Neuronal stem cell (in vitro differentiated cells): ENCODE measurements at regions not wholly inside any gene's neighbourhood (a gene's known extent, or its start where the extent isn't known, plus 50 kb on each side); places are given as distances from the start of the nearest gene placed in this dataset.

Experiments
- DNase-seq: peaks from one replicate; pipeline ENCODE4 v3.0.0-alpha.2; 2013; ENCODE audit warnings: low spot score
- H2AFZ ChIP-seq: one replicate; pipeline ENCODE4 v1.6.1; 2013; ENCODE audit warnings: mild to moderate bottlenecking, low read length, inconsistent platforms
- H2AK5ac ChIP-seq: 2 replicates; pipeline ENCODE4 v1.6.1; 2013; ENCODE audit warnings: low read depth, mild to moderate bottlenecking, inconsistent platforms, low read length, moderate library complexity, mixed read lengths
- H2BK120ac ChIP-seq: 2 replicates; pipeline ENCODE4 v1.6.1; 2013; ENCODE audit warnings: low read depth, mild to moderate bottlenecking, inconsistent platforms, low read length, moderate library complexity, mixed read lengths
- H2BK12ac ChIP-seq: one replicate; pipeline ENCODE4 v1.6.1; 2013; ENCODE audit warnings: low read length, inconsistent platforms
- H2BK15ac ChIP-seq: 2 replicates; pipeline ENCODE4 v1.6.1; 2013; ENCODE audit warnings: mild to moderate bottlenecking, low read length, inconsistent platforms, mixed read lengths
- H2BK5ac ChIP-seq: one replicate; pipeline ENCODE4 v1.6.1; 2013; ENCODE audit warnings: inconsistent platforms, mild to moderate bottlenecking, low read length, moderate library complexity
- H3K14ac ChIP-seq: one replicate; pipeline ENCODE4 v1.6.1; 2013; ENCODE audit warnings: low read length, inconsistent platforms
- H3K18ac ChIP-seq: 2 replicates; pipeline ENCODE4 v1.6.1; 2013; ENCODE audit warnings: low read length, inconsistent platforms
- H3K23ac ChIP-seq: 2 replicates; pipeline ENCODE4 v1.6.1; 2013; ENCODE audit warnings: low read depth, mild to moderate bottlenecking, mixed read lengths, low read length, inconsistent platforms; ENCODE audit not compliant: poor library complexity
- H3K27ac ChIP-seq: replicated peaks from 3 replicates; pipeline ENCODE4 v1.5.1; 2013; ENCODE audit warnings: low read length, inconsistent platforms
- H3K27me3 ChIP-seq, 3 experiments: 2 replicates each; pipeline ENCODE4 v1.6.1; 2013; ENCODE audit warnings: low read length in 3 of 3, mild to moderate bottlenecking in 2 of 3, inconsistent platforms in 1 of 3, low read depth in 1 of 3, mixed read lengths in 1 of 3, moderate library complexity in 1 of 3; ENCODE audit not compliant: control insufficient read depth in 3 of 3, insufficient read depth in 3 of 3
- H3K36me3 ChIP-seq, 2 donors: replicated peaks in 1 of 2; 2 replicates each; pipeline ENCODE4 v1.6.1; 2013; ENCODE audit warnings: low read length in 2 of 2; ENCODE audit not compliant: control insufficient read depth in 2 of 2, insufficient read depth in 2 of 2
- H3K4ac ChIP-seq: 2 replicates; pipeline ENCODE4 v1.6.1; 2013; ENCODE audit warnings: inconsistent platforms, mild to moderate bottlenecking, low read length, moderate library complexity
- H3K4me1 ChIP-seq, 2 donors: 1 replicate in 1 of 2; 2 replicates in 1 of 2; pipeline ENCODE4 v1.6.1; 2013; ENCODE audit warnings: low read length in 2 of 2, low read depth in 1 of 2; ENCODE audit not compliant: control insufficient read depth in 2 of 2, insufficient read depth in 1 of 2
- H3K4me2 ChIP-seq: one replicate; pipeline ENCODE4 v1.6.1; 2013; ENCODE audit warnings: mild to moderate bottlenecking, low read length, inconsistent platforms; ENCODE audit not compliant: insufficient read depth, poor library complexity, severe bottlenecking
- H3K4me3 ChIP-seq, 2 donors: 2 replicates each; pipeline ENCODE4 v1.5.1; 2013; ENCODE audit warnings: low read length in 2 of 2, mild to moderate bottlenecking in 2 of 2, inconsistent platforms in 1 of 2, moderate library complexity in 1 of 2
- H3K79me1 ChIP-seq: one replicate; pipeline ENCODE4 v1.6.1; 2013; ENCODE audit warnings: low read depth, mild to moderate bottlenecking, inconsistent platforms, low read length, moderate library complexity
- H3K9ac ChIP-seq: one replicate; pipeline ENCODE4 v1.6.1; 2013; ENCODE audit warnings: mild to moderate bottlenecking, low read depth, low read length, inconsistent platforms; ENCODE audit not compliant: poor library complexity
- H3K9me3 ChIP-seq, 2 donors: replicated peaks in 1 of 2; 2 replicates each; pipeline versions ENCODE3 to v1.6.1; 2013; ENCODE audit warnings: low read length in 2 of 2, mild to moderate bottlenecking in 2 of 2, inconsistent platforms in 1 of 2, low read depth in 1 of 2, mixed read lengths in 1 of 2, moderate library complexity in 1 of 2; ENCODE audit not compliant: control insufficient read depth in 2 of 2, insufficient read depth in 1 of 2
- H4K8ac ChIP-seq: one replicate; pipeline ENCODE4 v1.6.1; 2013; ENCODE audit warnings: low read depth, mild to moderate bottlenecking, inconsistent platforms, low read length, moderate library complexity
- H4K91ac ChIP-seq: one replicate; pipeline ENCODE4 v1.6.1; 2013; ENCODE audit warnings: low read length, low read depth, mild to moderate bottlenecking, inconsistent platforms; ENCODE audit not compliant: poor library complexity
- WGBS, 2 donors: extraction: QIAGEN DNeasy Blood & Tissue Kit; methylation state at CpG; one replicate each; pipeline ENCODE4 v1.1.7; 2013; ENCODE audit warnings: missing lambda C conversion rate in 2 of 2, mixed read lengths in 1 of 2; ENCODE audit not compliant: insufficient read length in 2 of 2, insufficient replicate concordance in 1 of 2; ENCODE audit errors: extremely low coverage in 2 of 2; 5-methylcytosine and 5-hydroxymethylcytosine counted together

DNA sequence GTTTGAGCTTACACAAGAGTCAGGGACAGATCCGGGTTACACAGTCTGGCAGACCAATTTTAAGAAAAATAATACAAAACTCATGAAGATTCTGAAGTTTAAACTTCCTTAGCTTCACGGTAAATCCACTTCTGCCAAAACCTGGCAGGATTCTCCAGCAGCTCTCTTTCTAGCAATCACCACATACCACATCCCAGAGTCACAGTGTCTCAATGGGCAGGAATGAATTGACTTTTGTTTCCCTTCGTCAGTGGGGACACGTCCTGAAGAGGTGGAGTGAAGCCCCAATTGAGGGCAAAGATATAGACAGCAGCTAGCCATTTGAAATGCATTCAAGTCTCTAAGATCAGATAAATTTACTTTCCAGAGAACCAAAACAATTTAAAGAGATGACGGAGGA, 117.1 kb upstream of the ARHGAP5 start:
- DNase-seq = no peak

DNA sequence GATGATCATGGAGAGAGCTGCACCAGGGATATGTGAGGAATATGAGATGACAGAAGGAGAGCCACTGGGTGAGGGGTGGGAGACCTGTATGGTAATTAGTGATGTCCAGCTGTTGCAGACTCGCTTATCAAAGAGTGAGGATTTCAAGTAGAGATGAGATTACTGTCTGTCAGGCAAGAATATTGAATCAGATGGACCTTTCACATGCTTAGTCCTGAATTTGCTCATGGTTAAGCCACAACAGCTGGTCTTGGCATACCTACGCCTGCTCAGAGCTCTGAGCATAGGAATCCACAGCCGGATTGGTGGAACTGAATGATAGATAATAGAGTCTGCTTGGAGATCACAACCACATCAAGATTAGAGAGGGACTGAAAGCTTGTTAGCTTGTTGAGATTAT, 115.2 kb upstream of the ARHGAP5 start:
- Histone ChIP-seq H3K4me2 (no peak overlapping the region), H3K4me1 (peaks cover 0 to 16% of the 10 kb centered on the region in 2 donors), H2AFZ (no peak overlapping the region), H4K8ac (no peak overlapping the region), H3K79me1 (no peaks in the 10 kb centered on the region), H3K4ac (no peak overlapping the region), H2BK5ac (no peak overlapping the region), H2BK15ac (no peak overlapping the region), H3K9me3 (peaks cover 0 to 5% of the 10 kb centered on the region in 2 donors), H3K18ac (peak overlapping the region; percentile 44), H3K36me3 (no peaks in the 10 kb centered on the region), H3K27ac (no peak overlapping the region), H2AK5ac (no peak overlapping the region), H2BK120ac (no peak overlapping the region), H3K27me3 (no peaks in the 10 kb centered on the region), H2BK12ac (peak overlapping the region; percentile 59), H3K23ac (no peak overlapping the region), H3K4me3 (no peak overlapping the region), H3K9ac (no peak overlapping the region), H3K14ac (no peak overlapping the region), H4K91ac (no peak overlapping the region)
- WGBS, 2 donors = no CpG with 5 or more reads among the region's 3 CpGs
- no peak for DNase-seq

More for the DNA sequence above, 117.1 kb upstream of the ARHGAP5 start:
- H3K4me1 ChIP-seq = peaks cover 0 to 13% of the 10 kb centered on the region in 2 donors
- H4K91ac ChIP-seq = no peak overlapping the region
- no peak overlapping the region for H3K18ac ChIP-seq
- H2BK5ac ChIP-seq = no peak overlapping the region
- no peaks in the 10 kb centered on the region for H3K79me1 ChIP-seq
- H4K8ac ChIP-seq = no peak overlapping the region
- H2BK12ac ChIP-seq = no peak overlapping the region
- no peak overlapping the region for H3K14ac ChIP-seq
- no peak overlapping the region for H3K9ac ChIP-seq
- no CpG with 5 or more reads among the region's 5 CpGs for WGBS, 2 donors
- peaks cover 0 to 7% of the 10 kb centered on the region in 2 donors for H3K9me3 ChIP-seq
- no peaks in the 10 kb centered on the region for H3K27me3 ChIP-seq
- no peak overlapping the region for H2AFZ ChIP-seq
- H2BK120ac ChIP-seq = no peak overlapping the region
- no peak overlapping the region for H3K4me2 ChIP-seq
- no peak overlapping the region for H3K4me3 ChIP-seq
- H2AK5ac ChIP-seq = no peak overlapping the region
- no peak overlapping the region for H3K4ac ChIP-seq
- H3K36me3 ChIP-seq = no peaks in the 10 kb centered on the region
- H3K27ac ChIP-seq = peak overlapping the region; percentile 1
- H2BK15ac ChIP-seq = no peak overlapping the region
- no peak overlapping the region for H3K23ac ChIP-seq

DNA sequence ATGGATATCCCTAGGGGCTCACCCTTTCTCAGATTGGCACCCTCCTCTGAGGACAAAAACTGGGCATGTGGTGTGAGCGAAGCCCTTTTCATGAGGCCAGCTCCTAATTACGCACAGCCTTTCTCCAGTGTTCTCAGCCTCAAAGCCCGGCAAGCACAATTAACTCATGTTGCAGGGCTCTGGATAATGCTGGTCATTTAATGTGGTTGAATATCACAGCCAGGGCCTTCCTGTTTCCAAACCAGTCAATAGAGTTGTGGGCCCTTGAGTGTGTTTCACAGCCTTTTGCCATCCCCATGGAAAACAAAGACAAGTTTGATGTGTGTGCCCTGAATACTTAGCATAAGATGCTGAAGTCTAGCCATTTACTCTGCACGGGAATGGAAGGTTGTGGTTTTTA, 114.2 kb upstream of the ARHGAP5 start:
- Histone ChIP-seq H3K27me3 (no peaks in the 10 kb centered on the region), H2BK120ac (no peak overlapping the region), H3K14ac (no peak overlapping the region), H3K9ac (no peak overlapping the region), H3K4me1 (peaks cover 0 to 16% of the 10 kb centered on the region in 2 donors), H2AK5ac (no peak overlapping the region), H3K18ac (no peak overlapping the region), H3K27ac (peak overlapping the region; percentile 69), H3K79me1 (no peaks in the 10 kb centered on the region), H2BK5ac (no peak overlapping the region), H2BK12ac (no peak overlapping the region), H3K4ac (no peak overlapping the region), H4K91ac (no peak overlapping the region), H3K23ac (no peak overlapping the region), H3K4me2 (no peak overlapping the region), H3K9me3 (peaks cover 0 to 2% of the 10 kb centered on the region in 2 donors), H4K8ac (no peak overlapping the region), H2BK15ac (no peak overlapping the region), H3K36me3 (no peaks in the 10 kb centered on the region), H3K4me3 (no peak overlapping the region), H2AFZ (no peak overlapping the region)
- no CpG with 5 or more reads among the region's 4 CpGs for WGBS, 2 donors
- peak; percentile 42 for DNase-seq

DNA sequence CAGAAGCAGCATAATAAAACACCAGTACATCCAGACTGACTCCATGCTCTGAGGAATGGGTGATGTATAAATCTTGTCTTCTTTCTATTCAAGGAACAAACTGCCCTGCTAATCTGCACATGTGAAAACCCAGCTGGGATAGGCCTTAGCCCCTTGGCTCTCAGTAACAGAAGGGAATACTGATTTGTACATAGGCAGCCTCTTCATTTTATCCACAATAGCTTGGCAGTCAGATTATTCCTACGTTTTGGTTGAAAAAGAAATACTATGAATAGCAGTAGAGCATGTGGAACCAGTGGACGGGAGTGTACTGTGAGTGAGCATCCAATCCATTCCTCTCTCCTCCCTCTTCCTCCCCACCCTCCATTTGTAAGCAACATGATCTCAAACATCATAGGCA, 113.5 kb upstream of the ARHGAP5 start:
- no CpG with 5 or more reads among the region's 2 CpGs for WGBS, 2 donors

More for the DNA sequence above, 113.5 kb upstream of the ARHGAP5 start:
- no peak for DNase-seq
- Histone ChIP-seq H4K8ac (no peak overlapping the region), H3K4me1 (peaks cover 0 to 17% of the 10 kb centered on the region in 2 donors), H4K91ac (no peak overlapping the region), H2BK5ac (no peak overlapping the region), H3K18ac (no peak overlapping the region), H3K4ac (no peak overlapping the region), H3K79me1 (no peaks in the 10 kb centered on the region), H3K4me2 (no peak overlapping the region), H2AFZ (no peak overlapping the region), H3K23ac (no peak overlapping the region), H3K27me3 (no peaks in the 10 kb centered on the region), H3K14ac (no peak overlapping the region), H3K9me3 (peaks cover 0 to 2% of the 10 kb centered on the region in 2 donors), H2AK5ac (no peak overlapping the region), H2BK15ac (no peak overlapping the region), H2BK120ac (no peak overlapping the region), H3K27ac (peak overlapping the region; percentile 45), H3K4me3 (no peak overlapping the region), H3K9ac (no peak overlapping the region), H3K36me3 (no peaks in the 10 kb centered on the region), H2BK12ac (no peak overlapping the region)
